IgD-negative memory B cell (primary cell): ENCODE measurements at regions not wholly inside any gene's neighbourhood (a gene's known extent, or its start where the extent isn't known, plus 50 kb on each side); places are given as distances from the start of the nearest gene placed in this dataset.
A peak's percentile ranks its signal among the peaks of the same experiment; 100 is the strongest.

ENCODE experiments used
- H3K27ac Mint-ChIP-seq, 3 donors: one replicate each; pipeline ENCODE4 v1.8.0; 2020 to 2022; ENCODE audit warnings: mild to moderate bottlenecking in 3 of 3, mixed read lengths in 3 of 3, moderate library complexity in 1 of 3
- H3K27me3 Mint-ChIP-seq: one replicate; pipeline ENCODE4 v1.8.0; 2021; ENCODE audit warnings: mixed read lengths
- H3K36me3 Mint-ChIP-seq: one replicate; pipeline ENCODE4 v1.8.0; 2020; ENCODE audit warnings: mild to moderate bottlenecking, mixed read lengths
- H3K4me1 Mint-ChIP-seq, 3 donors: one replicate each; pipeline ENCODE4 v1.8.0; 2020 to 2022; ENCODE audit warnings: mixed read lengths in 3 of 3, mild to moderate bottlenecking in 1 of 3
- H3K4me3 Mint-ChIP-seq, 4 donors: one replicate each; pipeline ENCODE4 v1.8.0; 2020 to 2022; ENCODE audit warnings: mild to moderate bottlenecking in 4 of 4, mixed read lengths in 4 of 4, moderate library complexity in 3 of 4
- H3K9me3 Mint-ChIP-seq, 3 donors: one replicate each; pipeline ENCODE4 v1.8.0; 2020 to 2021; ENCODE audit warnings: mixed read lengths in 3 of 3, mild to moderate bottlenecking in 1 of 3

DNA sequence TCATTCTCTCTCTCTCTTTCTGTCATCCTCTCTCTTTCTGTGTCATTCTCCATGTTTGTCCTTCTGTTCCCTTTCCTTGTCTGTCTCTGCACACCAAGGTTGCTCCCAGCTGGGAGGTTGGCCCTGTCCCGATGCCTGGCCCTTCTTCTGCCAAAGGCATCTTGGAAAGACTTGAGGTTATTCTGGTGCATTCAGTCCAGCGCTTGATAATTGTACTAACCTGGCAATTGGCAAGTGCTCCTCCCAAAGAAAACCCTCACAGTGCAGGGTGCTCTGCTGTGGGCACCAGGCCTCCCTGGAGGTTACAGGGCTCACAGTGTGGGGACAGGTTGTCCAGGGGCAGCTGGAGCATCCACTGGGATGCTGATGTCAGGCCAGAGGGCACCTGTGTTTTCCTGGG, 95.4 kb downstream of the GLI2 start:
- no peak overlapping the region for H3K4me3 Mint-ChIP-seq

DNA sequence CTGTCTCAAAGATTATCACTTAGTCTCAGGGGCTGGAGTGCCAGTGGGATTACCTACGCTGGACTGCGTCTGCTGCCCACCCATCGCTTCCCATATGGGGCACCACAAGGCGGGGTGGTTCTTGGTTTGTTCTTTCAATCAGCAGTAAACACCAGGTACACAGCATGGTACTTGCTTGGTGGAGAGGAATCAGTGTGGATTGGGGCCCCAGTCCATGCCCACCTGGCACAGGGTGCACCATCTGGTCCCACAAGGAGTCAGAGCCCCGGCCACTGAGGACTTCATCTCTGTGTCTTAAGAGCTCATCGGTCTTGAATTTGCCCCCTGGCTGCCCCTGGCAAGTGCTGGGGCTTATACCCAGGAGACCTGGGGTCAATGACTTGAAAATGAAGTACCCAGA, 96.2 kb downstream of the GLI2 start:
- peaks cover 1% of the 10 kb centered on the region for H3K27me3 Mint-ChIP-seq
- H3K36me3 Mint-ChIP-seq, result no peaks in the 10 kb centered on the region
- no peak overlapping the region for H3K27ac Mint-ChIP-seq
- no peaks in the 10 kb centered on the region for H3K4me1 Mint-ChIP-seq
- H3K9me3 Mint-ChIP-seq, result no peaks in the 10 kb centered on the region
- H3K4me3 Mint-ChIP-seq, result peak overlapping the region in 1 of 4 donors; percentile 82

More for the DNA sequence above, 95.4 kb downstream of the GLI2 start:
- no peaks in the 10 kb centered on the region for H3K4me1 Mint-ChIP-seq
- H3K36me3 Mint-ChIP-seq, result no peaks in the 10 kb centered on the region
- H3K27ac Mint-ChIP-seq, result no peak overlapping the region
- H3K9me3 Mint-ChIP-seq, result no peaks in the 10 kb centered on the region
- peaks cover 1% of the 10 kb centered on the region for H3K27me3 Mint-ChIP-seq

DNA sequence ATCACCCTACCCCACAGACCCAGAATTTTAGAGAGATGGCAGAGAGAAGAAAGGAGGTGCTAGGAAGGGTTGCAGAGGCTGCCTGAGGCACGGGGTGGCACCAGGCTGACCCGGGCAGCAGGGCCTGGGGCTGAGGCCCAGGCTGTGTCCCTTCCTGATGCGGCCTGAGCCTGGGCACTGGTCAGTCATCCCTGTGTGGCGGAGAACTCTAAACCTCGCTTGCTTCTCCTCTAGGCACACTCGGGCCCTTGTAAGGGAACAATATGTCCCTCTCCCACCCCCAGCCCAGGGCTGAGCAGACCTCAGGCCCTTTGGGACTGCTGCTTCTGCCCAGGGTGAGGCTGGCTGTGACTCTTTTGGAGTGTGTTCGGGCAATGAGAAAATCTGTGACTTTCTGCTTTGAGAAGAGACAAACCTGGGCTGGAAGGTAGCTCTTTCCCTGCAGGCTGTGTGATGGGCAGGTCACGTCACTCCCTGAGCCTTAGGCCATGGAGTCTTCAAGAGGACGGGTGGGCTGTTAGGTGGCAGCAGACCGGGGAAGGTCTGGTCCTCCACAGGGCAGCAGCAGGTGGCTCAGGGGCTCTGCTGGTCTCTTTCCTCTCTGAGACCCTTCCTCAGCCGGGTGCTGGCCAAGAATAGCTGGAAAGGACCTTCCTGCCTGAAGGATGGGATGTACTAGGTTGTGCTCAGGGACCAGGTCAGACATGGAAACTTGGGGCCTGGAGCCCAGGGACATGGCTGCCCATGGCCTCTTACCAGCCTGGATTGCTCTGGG, 96.8 kb downstream of the GLI2 start:
- no peaks in the 10 kb centered on the region for H3K9me3 Mint-ChIP-seq
- H3K27me3 Mint-ChIP-seq, result peaks cover 1% of the 10 kb centered on the region
- no peaks in the 10 kb centered on the region for H3K4me1 Mint-ChIP-seq
- no peaks in the 10 kb centered on the region for H3K36me3 Mint-ChIP-seq
- H3K4me3 Mint-ChIP-seq, result peak overlapping the region in 1 of 4 donors; percentile 82
- no peak overlapping the region for H3K27ac Mint-ChIP-seq

DNA sequence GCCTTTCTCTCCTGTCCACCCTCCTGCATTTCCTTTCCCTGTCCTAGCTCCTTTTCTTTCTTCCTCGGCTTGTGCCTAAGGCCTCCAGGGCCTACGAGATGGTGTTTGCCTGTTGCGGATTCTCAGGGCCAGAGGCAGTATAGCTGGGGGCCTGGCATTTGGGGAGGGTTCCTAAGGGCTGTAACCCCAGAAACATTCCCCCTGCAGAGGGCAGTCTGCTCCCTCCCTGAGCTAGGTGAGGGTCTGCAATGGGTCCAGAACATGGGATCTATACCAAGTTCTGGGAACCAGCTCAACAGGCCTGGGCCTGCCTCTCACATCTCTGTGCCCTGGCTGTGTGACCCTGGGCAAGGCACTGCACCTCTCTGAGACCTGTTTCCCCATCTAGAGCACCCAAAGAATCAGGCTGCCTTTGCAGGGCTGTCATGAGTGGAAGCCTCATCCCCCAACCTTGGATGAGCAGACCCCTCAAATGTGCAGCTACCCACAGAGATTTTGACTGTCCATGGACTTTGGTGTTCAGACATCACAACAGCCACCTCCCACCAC, 97.5 kb downstream of the GLI2 start:
- H3K9me3 Mint-ChIP-seq, result no peaks in the 10 kb centered on the region
- H3K36me3 Mint-ChIP-seq, result no peaks in the 10 kb centered on the region
- no peaks in the 10 kb centered on the region for H3K4me1 Mint-ChIP-seq
- no peak overlapping the region for H3K4me3 Mint-ChIP-seq
- peaks cover 1% of the 10 kb centered on the region for H3K27me3 Mint-ChIP-seq
- no peak overlapping the region for H3K27ac Mint-ChIP-seq

DNA sequence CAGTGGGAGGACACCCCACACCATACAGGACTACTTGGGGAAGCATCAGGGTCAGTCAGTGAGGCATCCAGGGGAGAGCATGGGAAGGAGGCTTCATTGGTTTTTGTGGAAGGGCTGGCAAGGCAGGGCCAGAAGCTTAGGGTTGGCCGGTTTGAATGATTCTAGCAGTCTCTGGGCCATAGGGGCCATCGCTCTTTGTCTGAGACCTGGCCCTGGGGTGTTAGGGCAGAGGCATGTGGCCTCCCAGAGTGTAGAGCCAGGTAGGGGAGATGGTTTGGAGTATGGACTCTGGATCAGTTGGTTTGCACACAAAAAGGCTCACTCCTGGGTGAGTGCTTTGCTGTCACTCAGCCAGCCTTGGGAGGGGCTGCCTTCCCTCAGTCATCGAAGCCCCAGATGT, 98.5 kb downstream of the GLI2 start:
- Mint-ChIP-seq H3K27ac (peak overlapping the region in 1 of 3 donors; percentile 50), H3K36me3 (no peaks in the 10 kb centered on the region), H3K4me1 (no peaks in the 10 kb centered on the region), H3K9me3 (no peaks in the 10 kb centered on the region), H3K27me3 (peaks cover 1% of the 10 kb centered on the region), H3K4me3 (no peak overlapping the region)

DNA sequence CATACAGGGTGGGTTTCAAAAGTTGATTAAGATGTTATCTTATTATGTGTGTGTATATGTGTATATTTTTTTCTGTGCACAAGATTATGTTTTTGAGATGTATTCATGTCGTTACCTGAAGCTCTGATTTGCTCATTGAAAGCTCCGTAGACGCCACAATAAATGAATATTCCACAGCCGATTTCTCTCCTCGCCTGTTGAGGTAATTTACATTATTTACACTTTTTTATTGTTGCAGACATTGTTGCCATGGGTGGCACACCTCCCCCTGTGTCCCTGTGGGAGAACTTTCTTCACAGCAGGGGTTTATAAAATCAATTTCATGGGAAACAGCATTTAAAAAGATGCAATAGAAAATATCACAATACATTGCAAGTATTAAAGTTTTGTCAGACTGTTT, 100.6 kb downstream of the GLI2 start:
- Mint-ChIP-seq H3K36me3 (no peaks in the 10 kb centered on the region), H3K27me3 (peaks cover 3% of the 10 kb centered on the region), H3K4me1 (no peaks in the 10 kb centered on the region), H3K9me3 (peaks cover 0 to 5% (median 0%) of the 10 kb centered on the region in 3 donors), H3K27ac (peak overlapping the region in 1 of 3 donors; percentile 53), H3K4me3 (no peak overlapping the region)

DNA sequence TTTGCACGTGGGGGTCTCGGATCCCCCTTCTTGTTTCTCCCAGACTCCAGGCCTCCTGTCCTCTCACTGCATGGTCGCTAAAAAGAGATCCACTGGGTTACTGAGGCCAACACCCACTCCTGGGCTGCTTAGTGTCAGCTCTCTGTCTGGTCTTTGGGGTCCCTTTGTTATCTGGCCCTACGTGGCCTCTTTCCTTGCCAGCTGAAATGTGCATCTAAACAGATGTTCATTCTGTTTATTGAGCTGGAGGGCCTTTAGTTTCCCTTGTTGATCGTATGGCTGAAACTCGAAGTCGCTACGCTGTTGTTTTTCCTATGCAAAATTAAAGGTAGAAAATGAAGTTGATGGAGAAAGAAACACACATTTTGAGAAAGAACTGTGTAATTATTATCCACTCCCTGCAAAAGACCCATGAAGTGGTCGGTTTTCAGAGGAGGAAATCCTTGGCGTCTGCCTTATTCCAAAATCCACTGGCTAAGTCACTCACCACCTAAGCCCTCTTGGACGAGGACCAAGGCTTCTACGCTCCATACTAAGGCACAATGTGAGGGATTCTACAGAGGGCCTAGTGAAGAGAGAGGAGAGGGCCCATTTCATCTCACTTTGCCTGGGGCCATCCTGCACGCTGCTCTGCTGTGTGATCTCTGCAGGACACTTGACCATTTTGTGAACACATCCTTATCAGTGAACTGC, 105.3 kb downstream of the GLI2 start:
- H3K27ac Mint-ChIP-seq, result no peak overlapping the region

DNA sequence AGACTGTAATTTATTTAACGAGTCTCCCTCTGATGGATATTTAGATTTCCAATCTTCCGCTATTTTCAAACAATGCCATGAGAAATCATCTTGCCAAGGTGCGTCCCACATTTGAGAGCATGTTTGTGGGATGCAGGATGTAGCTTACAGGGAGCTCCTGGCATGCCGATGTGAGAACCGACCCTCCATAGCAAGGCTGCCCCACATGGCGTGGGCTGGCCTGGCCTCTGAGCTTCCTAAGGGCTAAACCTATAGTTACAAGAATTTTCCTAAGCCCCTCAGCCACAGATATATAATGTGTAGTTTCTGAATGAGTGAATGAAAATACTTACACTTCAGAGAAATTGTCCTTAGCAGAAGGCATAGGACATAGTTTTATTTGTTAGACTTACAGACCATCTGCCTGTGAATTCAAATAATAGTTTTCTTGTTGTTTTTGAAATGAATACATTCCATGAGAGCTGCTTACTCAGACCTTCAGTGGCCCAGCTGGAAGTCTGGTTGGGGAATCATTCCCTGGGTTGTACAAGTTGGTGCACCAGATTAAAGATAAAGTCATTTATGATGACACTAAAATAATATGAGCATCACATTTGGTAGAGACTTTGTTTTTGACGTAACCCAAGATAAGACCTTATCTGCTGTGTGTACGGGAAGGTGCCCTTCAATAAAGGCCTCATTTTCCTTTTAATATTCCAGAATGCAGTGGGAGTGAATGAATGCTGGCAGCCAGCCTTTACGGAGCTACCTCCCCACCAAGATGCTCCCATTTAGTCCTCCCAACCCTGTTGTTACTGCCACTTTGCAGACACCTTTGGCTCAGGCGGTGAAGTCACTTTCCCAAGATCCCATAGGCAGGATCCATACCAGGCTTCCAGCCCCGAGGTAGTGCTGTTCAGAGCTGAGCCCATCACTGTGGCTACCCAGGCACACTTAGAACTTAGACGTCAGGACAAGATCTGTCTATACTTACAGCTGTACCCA, 107.1 kb downstream of the GLI2 start:
- no peak overlapping the region for H3K27ac Mint-ChIP-seq
- H3K4me3 Mint-ChIP-seq, result peak overlapping the region in 1 of 4 donors; percentile 58
- peaks cover 0 to 5% (median 2%) of the 10 kb centered on the region in 3 donors for H3K9me3 Mint-ChIP-seq
- H3K4me1 Mint-ChIP-seq, result no peaks in the 10 kb centered on the region
- H3K36me3 Mint-ChIP-seq, result no peaks in the 10 kb centered on the region
- H3K27me3 Mint-ChIP-seq, result peaks cover 5% of the 10 kb centered on the region

More for the DNA sequence above, 105.3 kb downstream of the GLI2 start:
- peaks cover 0 to 5% (median 0%) of the 10 kb centered on the region in 3 donors for H3K9me3 Mint-ChIP-seq
- H3K4me1 Mint-ChIP-seq, result no peaks in the 10 kb centered on the region
- peaks cover 5% of the 10 kb centered on the region for H3K27me3 Mint-ChIP-seq
- no peak overlapping the region for H3K4me3 Mint-ChIP-seq
- H3K36me3 Mint-ChIP-seq, result no peaks in the 10 kb centered on the region

DNA sequence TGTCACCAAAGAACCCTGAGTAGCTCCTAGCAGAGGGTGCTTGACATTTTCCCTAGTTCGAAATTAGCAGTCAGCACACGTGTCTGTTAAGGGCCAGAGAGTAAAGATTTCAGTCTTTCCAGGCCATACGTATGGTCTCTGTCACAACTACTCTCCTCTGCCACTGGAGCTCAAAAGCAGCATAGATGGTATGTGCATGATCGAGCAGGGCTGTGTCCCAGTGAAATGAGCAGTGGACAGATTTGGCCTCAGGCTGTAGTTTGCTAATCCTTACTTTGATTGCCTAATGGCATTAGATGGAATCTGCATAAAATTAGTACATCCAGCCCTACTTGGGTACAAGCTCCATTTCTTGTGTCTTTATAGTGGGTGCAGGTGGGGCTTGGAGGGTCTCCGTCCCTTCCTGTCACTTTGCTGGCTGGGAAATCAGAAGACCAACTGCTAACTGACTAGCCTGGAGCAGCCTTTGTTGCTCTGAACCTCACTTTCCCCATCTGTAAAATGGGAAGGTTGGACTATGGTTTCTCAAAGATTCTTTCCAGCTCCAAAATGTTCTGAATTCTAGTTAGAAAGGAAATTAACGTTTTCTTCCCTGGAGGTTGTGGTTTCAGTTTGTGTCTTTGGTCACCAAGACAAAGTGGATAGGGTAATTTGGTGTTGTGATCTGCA, 108.5 kb downstream of the GLI2 start:
- Mint-ChIP-seq H3K27ac (no peak overlapping the region), H3K9me3 (peaks cover 5 to 9% (median 8%) of the 10 kb centered on the region in 3 donors), H3K4me1 (no peaks in the 10 kb centered on the region), H3K4me3 (no peak overlapping the region), H3K27me3 (peaks cover 5% of the 10 kb centered on the region), H3K36me3 (no peaks in the 10 kb centered on the region)

DNA sequence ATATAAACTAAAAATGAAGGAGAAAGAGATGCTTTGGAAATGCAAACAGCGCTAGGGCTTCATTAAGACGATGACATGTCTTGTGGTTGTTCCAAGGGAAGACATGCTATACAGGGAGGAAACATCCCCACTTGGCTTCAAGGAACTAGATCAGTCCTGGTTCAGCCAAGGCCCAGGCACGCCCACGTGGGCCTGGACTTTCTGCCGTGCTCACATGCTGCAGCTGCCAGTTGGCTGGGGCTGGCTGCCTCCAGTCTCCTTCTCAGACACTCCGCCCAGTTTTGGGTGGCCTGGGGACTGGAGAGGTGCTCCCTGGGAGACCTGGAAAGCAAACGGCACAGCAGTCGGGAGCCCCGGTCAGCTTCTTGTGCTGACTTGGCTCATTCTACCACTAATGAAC, 109.6 kb downstream of the GLI2 start:
- Mint-ChIP-seq H3K4me3 (no peak overlapping the region), H3K36me3 (no peaks in the 10 kb centered on the region)

DNA sequence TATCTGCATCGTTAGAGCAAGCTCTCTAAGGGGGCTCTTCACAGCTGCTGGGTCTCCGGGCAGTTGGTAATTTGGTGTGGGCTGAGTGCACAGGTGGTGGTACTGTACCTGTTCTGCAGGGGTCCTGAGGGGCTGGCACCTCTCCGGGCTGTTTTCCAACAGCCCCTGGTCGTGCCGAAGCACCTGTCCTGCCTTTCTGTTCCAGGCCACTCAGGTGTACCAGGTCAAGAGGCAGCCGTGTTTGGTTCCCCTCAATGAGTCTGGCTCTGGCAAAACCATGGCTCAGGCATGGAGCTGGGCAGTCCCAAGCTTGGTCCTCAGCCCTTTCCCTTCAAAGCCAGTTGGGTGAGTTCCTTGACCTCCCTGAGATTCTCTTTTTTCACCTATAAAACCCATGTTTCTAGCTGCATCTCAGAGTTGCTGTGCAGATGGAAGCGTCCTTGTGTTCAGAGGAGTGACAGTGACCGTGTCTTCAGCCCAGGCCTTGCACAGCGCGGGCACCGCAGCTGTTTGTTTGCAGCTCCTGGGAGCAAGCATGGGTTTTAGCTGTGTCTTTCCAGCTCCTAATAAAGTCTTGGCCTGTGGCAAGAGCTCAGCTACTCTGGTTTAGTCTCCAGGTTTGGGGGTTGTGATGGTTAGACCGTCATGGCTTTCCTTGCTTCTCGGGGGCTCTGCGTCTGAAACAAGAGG, 110.9 kb downstream of the GLI2 start:
- Mint-ChIP-seq H3K27me3 (no peaks in the 10 kb centered on the region), H3K27ac (no peak overlapping the region), H3K4me3 (no peak overlapping the region), H3K9me3 (peaks cover 5 to 16% (median 10%) of the 10 kb centered on the region in 3 donors), H3K4me1 (no peaks in the 10 kb centered on the region), H3K36me3 (no peaks in the 10 kb centered on the region)

More for the DNA sequence above, 109.6 kb downstream of the GLI2 start:
- Mint-ChIP-seq H3K9me3 (peaks cover 5 to 14% (median 9%) of the 10 kb centered on the region in 3 donors), H3K4me1 (no peaks in the 10 kb centered on the region), H3K27me3 (peaks cover 2% of the 10 kb centered on the region), H3K27ac (no peak overlapping the region)

DNA sequence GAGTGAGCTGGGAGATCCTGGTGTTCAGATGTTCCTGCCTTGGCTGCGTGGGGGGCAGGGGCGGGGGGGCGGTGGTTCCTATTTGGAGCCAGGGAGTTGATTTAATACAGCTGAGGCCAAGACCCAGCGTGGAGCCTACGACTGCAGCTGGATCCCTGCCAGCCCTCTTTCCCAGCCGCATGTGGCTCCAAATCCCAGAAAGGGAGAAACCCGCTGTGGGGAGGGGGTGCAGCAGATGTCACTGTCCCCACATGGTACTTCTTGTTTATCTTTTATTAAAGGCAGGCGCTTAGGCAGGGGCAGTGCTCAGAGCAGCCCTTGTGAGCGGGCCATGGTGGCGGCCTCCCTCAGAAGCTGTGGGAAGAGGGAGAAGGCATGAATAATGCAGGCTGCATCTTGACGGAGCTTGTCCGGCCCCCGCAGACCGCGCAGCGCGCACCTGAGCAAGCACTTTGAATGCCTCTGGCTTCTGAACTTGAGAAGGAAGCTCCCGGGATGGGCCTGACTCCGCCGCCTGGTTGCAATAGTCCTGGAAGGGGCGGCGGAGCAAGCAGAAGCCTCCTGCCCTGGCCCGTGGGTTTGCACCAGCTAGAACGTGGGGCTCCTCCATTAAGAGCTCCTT, 112.1 kb downstream of the GLI2 start:
- Mint-ChIP-seq H3K4me3 (no peak overlapping the region), H3K27me3 (no peaks in the 10 kb centered on the region), H3K27ac (no peak overlapping the region), H3K9me3 (peaks cover 6 to 16% (median 10%) of the 10 kb centered on the region in 3 donors), H3K36me3 (no peaks in the 10 kb centered on the region), H3K4me1 (no peaks in the 10 kb centered on the region)

DNA sequence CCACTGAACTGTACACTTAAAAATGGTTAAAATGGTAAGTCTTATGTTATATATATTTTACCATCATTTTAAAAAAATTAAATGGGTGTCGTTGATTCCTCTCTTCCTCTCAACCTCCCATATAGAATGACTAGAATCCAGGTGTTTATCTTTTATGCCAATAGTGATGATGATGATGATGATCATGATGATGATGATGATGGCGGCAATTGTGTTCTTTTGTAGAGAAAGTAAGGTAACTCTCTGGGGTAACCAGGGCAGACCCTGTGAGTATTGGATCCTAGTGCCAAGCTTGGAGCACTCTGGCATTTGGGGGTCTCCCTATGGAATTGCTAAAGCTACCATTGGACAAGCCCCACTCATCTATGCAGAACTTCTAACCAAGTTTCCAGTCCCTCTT, 113.6 kb downstream of the GLI2 start:
- Mint-ChIP-seq H3K4me3 (no peak overlapping the region), H3K9me3 (peaks cover 6 to 16% (median 10%) of the 10 kb centered on the region in 3 donors), H3K27ac (no peak overlapping the region), H3K27me3 (peaks cover 2% of the 10 kb centered on the region), H3K4me1 (no peaks in the 10 kb centered on the region), H3K36me3 (no peaks in the 10 kb centered on the region)
